AG04449 (cell line): ENCODE measurements at regions not wholly inside any gene's neighbourhood (a gene's known extent, or its start where the extent isn't known, plus 50 kb on each side); places are given as distances from the start of the nearest gene placed in this dataset.

Experiments
- CTCF ChIA-PET: fragments of 350-600 bp; formaldehyde crosslinking; extraction: SDS; loops from one replicate; lab custom pipeline; 2021; ENCODE audit warnings: antibody characterized with exemption; lab: Yijun Ruan, JAX
- POLR2A ChIA-PET: fragments of 400-600, 350-600 bp; formaldehyde crosslinking; extraction: SDS; loops from one replicate; lab custom pipeline; 2020; ENCODE audit warnings: antibody characterized with exemption, inconsistent platforms; lab: Yijun Ruan, JAX
- DNase-seq: peaks from one replicate; pipeline ENCODE4 v3.0.0-alpha.2; 2010; ENCODE audit warnings: low read depth, low spot score
- H3K4me3 ChIP-seq: 2 replicates; pipeline ENCODE4 v1.5.1; 2011; ENCODE audit warnings: low read depth, mild to moderate bottlenecking, control low read depth, low read length
- CTCF ChIP-seq: IDR thresholded peaks from one replicate; pipeline ENCODE4 v1.5.1; 2011; ENCODE audit warnings: mild to moderate bottlenecking, moderate library complexity, low read length, control low read depth, inconsistent platforms; ENCODE audit not compliant: insufficient read depth; ENCODE audit errors: missing control alignments

- no peak for TF ChIP-seq CTCF
- ChIA-PET CTCF (interaction anchor here (1.2 to 5.8 kb wide), 3 partner anchors 428 to 707 kb away, joined by 4 to 43 read pairs (median 4); no protein-coding TSS in a partner anchor), POLR2A (no interaction called here)
- DNase-seq = no peak
- no peak overlapping the region for H3K4me3 ChIP-seq
Measured at GRCh38 chr3:34687671-34688070, 889.2 kb downstream of the PDCD6IP start.

GRCh38 chr3:34696831-34697230, 898.4 kb downstream of the PDCD6IP start:
- no peak for DNase-seq
- CTCF ChIA-PET = no interaction called here
- POLR2A ChIA-PET = no interaction called here
- no peak overlapping the region for H3K4me3 ChIP-seq
- TF ChIP-seq CTCF = no peak

GRCh38 chr3:34703053-34703452, 904.6 kb downstream of the PDCD6IP start:
- TF ChIP-seq CTCF = no peak
- no peak for DNase-seq
- ChIA-PET POLR2A (no interaction called here), CTCF (no interaction called here)
- no peak overlapping the region for H3K4me3 ChIP-seq

GRCh38 chr3:34724916-34725499, 914.3 kb upstream of the ARPP21 start:
- CTCF ChIA-PET = no interaction called here
- DNase-seq = no peak
- no peak for TF ChIP-seq CTCF
- POLR2A ChIA-PET = no interaction called here
- no peak overlapping the region for H3K4me3 ChIP-seq

- DNase-seq = no peak
- no peak overlapping the region for H3K4me3 ChIP-seq
- POLR2A ChIA-PET = no interaction called here
- CTCF ChIA-PET = no interaction called here
- no peak for TF ChIP-seq CTCF
Measured at GRCh38 chr3:34725774-34726173, 913.6 kb upstream of the ARPP21 start.

GRCh38 chr3:34727700-34728099, 911.6 kb upstream of the ARPP21 start:
- TF ChIP-seq CTCF = no peak
- H3K4me3 ChIP-seq = no peak overlapping the region
- DNase-seq = no peak
- POLR2A ChIA-PET = no interaction called here
- CTCF ChIA-PET = no interaction called here
